ENCODE measurements at regions not wholly inside any gene's neighbourhood (a gene's known extent, or its start where the extent isn't known, plus 50 kb on each side); places are given as distances from the start of the nearest gene placed in this dataset.

GRCh38 chr15:69857686-69858391 lies 239.9 kb downstream of the TLE3 start:
- TF ChIP-seq POLR2AphosphoS5 (IDR thresholded peaks at IDR 0.05; ENCODE audit: low read depth, low read length) (no peak), CTCF (IDR thresholded peaks at IDR 0.05) (no peak), MXI1 (IDR thresholded peaks at IDR 0.05; ENCODE audit: low read depth, low read length) (no peak), GABPA (IDR thresholded peaks at IDR 0.05; ENCODE audit: low read depth) (no peak), NRF1 (IDR thresholded peaks at IDR 0.05; ENCODE audit: low read depth, low read length) (no peak), EP300 (IDR thresholded peaks at IDR 0.05; ENCODE audit: borderline replicate concordance in 1 of 2, low read depth in 1 of 2, low read length in 1 of 2) (no peak), RAD21 (IDR thresholded peaks at IDR 0.05; ENCODE audit: low read length) (no peak), NFIC (IDR thresholded peaks at IDR 0.05; ENCODE audit: borderline replicate concordance) (no peak), MAX (IDR thresholded peaks at IDR 0.05; ENCODE audit: low read depth) (no peak), REST (IDR thresholded peaks at IDR 0.05; ENCODE audit: low read depth, low read length) (no peak)

All from SK-N-SH (cell line).